ENCODE measurements at regions not wholly inside any gene's neighbourhood (a gene's known extent, or its start where the extent isn't known, plus 50 kb on each side); places are given as distances from the start of the nearest gene placed in this dataset.

DNA sequence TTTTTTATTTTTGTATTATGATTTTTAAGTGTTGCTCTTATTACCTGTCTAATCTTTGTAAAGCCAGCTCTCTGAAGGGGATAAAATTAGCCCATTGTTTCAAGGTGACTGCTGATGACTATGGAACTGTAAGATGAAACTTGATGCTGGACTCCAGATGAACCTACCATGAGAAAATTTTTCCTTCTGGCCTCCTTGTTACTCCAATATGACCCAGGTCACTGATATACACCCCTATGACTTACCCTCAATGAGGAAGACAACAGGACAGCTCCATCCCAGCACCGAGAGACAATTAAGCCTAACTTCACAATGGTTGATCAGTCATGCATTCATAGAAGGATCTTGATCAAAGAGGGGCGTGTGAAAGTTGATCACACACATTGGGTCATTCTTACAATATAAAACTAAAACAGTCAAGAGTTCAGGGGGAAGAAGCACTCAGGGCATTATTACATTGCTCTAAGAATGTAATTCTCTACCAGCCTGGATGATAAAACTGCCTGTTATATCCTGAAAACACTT lies 230.8 kb upstream of the AGTR2 start:
- intact Hi-C loops (cut with micrococcal nuclease) = loop anchor here (2.0 kb wide), 1 partner anchor 289 kb away; no protein-coding TSS in a partner anchor
- peaks cover 16% of the 10 kb centered on the region for H3K4me1 Mint-ChIP-seq (ENCODE audit: low read depth)
- no peak overlapping the region for H3K4me3 Mint-ChIP-seq
- no peaks in the 10 kb centered on the region for H3K9me3 Mint-ChIP-seq
- H3K27ac Mint-ChIP-seq = no peak overlapping the region
- H3K36me3 Mint-ChIP-seq (ENCODE audit: low read depth) = no peaks in the 10 kb centered on the region
- H3K27me3 Mint-ChIP-seq = no peaks in the 10 kb centered on the region

- no peaks in the 10 kb centered on the region for H3K36me3 Mint-ChIP-seq (ENCODE audit: low read depth)
- intact Hi-C loops (cut with micrococcal nuclease) = loop anchor here (2.0 kb wide), 1 partner anchor 290 kb away; no protein-coding TSS in a partner anchor
- H3K4me1 Mint-ChIP-seq (ENCODE audit: low read depth) = peaks cover 16% of the 10 kb centered on the region
- H3K27me3 Mint-ChIP-seq = no peaks in the 10 kb centered on the region
- H3K4me3 Mint-ChIP-seq = no peak overlapping the region
- H3K27ac Mint-ChIP-seq = no peak overlapping the region
- no peaks in the 10 kb centered on the region for H3K9me3 Mint-ChIP-seq
Observed at GRCh38 chrX:115940348-115940747, 230.2 kb upstream of the AGTR2 start.

DNA sequence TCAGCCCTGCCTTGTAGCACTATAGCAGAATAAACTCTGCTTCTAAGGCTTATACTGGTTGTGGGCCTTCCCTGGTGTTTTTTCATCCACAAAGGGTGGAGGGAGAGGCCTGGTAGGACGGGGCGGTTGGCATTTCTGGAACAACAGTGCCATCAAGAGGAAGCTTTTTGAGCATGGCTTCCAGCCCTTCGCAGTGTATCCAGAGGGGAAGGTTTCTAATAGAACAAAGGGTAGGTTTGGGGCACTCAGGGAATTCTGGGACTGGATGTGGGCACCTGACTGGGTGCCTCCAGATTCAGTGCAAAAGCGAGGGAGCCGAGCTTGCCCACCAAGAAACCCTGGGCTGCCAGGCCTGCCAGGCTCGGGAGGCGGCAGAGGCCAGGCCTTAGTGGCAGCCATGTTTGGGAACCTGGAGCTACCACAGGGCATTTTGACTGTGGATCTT lies 229.6 kb upstream of the AGTR2 start:
- H3K36me3 Mint-ChIP-seq (ENCODE audit: low read depth) = no peaks in the 10 kb centered on the region
- peaks cover 16% of the 10 kb centered on the region for H3K4me1 Mint-ChIP-seq (ENCODE audit: low read depth)
- H3K9me3 Mint-ChIP-seq = no peaks in the 10 kb centered on the region
- intact Hi-C loops (cut with micrococcal nuclease) = loop anchor here (2.0 kb wide), 1 partner anchor 290 kb away; no protein-coding TSS in a partner anchor
- H3K27me3 Mint-ChIP-seq = no peaks in the 10 kb centered on the region
- H3K27ac Mint-ChIP-seq = no peak overlapping the region
- no peak overlapping the region for H3K4me3 Mint-ChIP-seq

DNA sequence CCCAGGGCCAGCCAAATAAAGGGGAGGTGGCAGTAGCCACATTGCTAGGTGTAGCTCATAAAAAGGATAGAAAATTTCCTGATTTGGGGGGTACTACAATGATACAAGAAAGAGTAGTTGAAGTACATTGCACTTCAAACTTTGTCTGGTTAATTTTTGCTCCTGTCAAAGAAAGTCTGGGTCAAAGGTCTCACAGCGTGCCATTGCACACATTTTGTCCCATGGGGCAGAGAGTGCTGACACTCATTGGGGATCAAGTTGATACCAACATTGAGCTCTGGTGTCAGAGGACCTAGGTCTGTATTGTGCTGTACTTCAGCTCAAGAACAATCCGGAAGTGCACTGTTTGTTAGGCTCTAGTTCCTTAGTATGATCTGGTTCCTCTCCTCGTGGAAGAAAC lies 229.2 kb upstream of the AGTR2 start:
- H3K4me3 Mint-ChIP-seq = no peak overlapping the region
- no peak overlapping the region for H3K27ac Mint-ChIP-seq
- intact Hi-C loops (cut with micrococcal nuclease) = loop anchor here (2.0 kb wide), 1 partner anchor 291 kb away; no protein-coding TSS in a partner anchor
- peaks cover 16% of the 10 kb centered on the region for H3K4me1 Mint-ChIP-seq (ENCODE audit: low read depth)
- H3K36me3 Mint-ChIP-seq (ENCODE audit: low read depth) = no peaks in the 10 kb centered on the region
- no peaks in the 10 kb centered on the region for H3K27me3 Mint-ChIP-seq
- H3K9me3 Mint-ChIP-seq = no peaks in the 10 kb centered on the region

DNA sequence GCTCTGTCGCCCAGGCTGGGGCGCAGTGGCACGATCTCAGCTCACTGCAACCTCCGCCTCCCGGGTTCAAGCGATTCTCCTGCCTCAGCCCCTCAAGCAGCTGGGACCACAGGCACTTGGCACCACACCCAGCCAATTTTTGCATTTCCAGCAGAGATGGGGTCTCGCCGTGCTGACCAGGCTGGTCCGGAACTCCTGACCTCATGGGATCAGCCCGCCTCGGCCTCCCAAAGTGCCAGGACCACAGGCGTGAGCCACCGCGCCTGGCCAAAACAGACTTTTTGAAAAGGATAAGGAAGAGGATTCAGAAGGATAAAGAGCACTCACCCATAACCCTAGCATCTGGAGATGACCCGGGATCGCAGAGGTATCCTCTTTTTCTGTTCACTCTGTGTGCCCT lies 224.5 kb upstream of the AGTR2 start:
- Mint-ChIP-seq H3K36me3 (ENCODE audit: low read depth) (no peaks in the 10 kb centered on the region), H3K27me3 (no peaks in the 10 kb centered on the region), H3K4me1 (ENCODE audit: low read depth) (peaks cover 6% of the 10 kb centered on the region), H3K27ac (no peak overlapping the region), H3K4me3 (no peak overlapping the region), H3K9me3 (no peaks in the 10 kb centered on the region)
- intact Hi-C loops (cut with micrococcal nuclease) = no loop called here

GRCh38 chrX:115948018-115948923 lies 222.3 kb upstream of the AGTR2 start:
- no peak overlapping the region for H3K4me3 Mint-ChIP-seq
- H3K4me1 Mint-ChIP-seq (ENCODE audit: low read depth) = peaks cover 5% of the 10 kb centered on the region
- no peaks in the 10 kb centered on the region for H3K27me3 Mint-ChIP-seq
- H3K27ac Mint-ChIP-seq = no peak overlapping the region
- H3K36me3 Mint-ChIP-seq (ENCODE audit: low read depth) = no peaks in the 10 kb centered on the region
- no peaks in the 10 kb centered on the region for H3K9me3 Mint-ChIP-seq
- intact Hi-C loops (cut with micrococcal nuclease) = no loop called here

DNA sequence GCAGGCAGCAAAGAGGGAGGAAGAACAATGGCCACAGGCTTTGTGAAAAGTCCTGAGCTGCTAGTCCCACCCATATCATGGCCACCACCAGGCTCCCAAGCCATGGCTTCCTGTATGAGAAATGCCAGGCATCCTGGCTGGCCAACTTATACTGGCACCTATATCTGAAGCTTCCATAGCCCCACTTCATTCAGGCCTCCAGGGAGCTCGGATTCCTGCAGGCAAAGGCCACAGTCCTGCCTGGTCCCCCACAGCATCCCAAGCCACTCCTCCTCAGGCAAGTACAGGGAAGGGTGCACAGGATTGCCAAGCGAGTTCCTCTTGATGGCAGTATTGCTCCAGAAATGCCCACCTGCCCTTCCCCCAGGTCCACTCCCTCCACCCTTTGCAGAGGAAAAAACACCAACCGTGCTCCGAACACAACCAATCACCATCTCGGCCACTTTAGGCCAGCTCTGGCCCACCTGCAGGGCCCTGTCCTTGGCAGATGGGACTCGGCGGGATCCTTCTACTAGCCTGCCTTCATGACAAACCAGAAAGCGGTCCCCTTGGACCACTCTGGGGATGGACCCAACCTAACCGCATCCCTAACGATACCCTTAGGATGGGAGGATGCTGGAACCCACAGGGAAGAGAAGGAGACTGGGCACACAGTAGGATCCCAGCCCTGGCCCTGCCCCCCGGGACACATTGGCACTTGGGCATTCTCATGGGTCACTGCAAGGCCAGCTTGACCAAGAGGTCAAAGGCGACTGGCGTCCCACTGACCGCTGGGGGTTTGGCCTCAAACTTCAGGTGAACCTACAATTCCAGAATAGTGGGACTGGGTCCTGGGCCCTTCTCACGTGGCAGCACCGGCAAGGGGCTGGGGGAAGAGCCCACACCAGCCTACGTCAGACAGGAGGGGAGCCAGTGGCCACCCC lies 220.4 kb upstream of the AGTR2 start:
- no peaks in the 10 kb centered on the region for H3K27me3 Mint-ChIP-seq
- no peaks in the 10 kb centered on the region for H3K36me3 Mint-ChIP-seq (ENCODE audit: low read depth)
- H3K9me3 Mint-ChIP-seq = no peaks in the 10 kb centered on the region
- peaks cover 5% of the 10 kb centered on the region for H3K4me1 Mint-ChIP-seq (ENCODE audit: low read depth)
- no peak overlapping the region for H3K27ac Mint-ChIP-seq
- H3K4me3 Mint-ChIP-seq = no peak overlapping the region
- intact Hi-C loops (cut with micrococcal nuclease) = no loop called here

GRCh38 chrX:115952417-115953092 lies 218.0 kb upstream of the AGTR2 start:
- intact Hi-C loops (cut with micrococcal nuclease) = no loop called here
- H3K27me3 Mint-ChIP-seq = no peaks in the 10 kb centered on the region
- no peaks in the 10 kb centered on the region for H3K9me3 Mint-ChIP-seq
- no peak overlapping the region for H3K27ac Mint-ChIP-seq
- H3K4me1 Mint-ChIP-seq (ENCODE audit: low read depth) = peaks cover 5% of the 10 kb centered on the region
- H3K36me3 Mint-ChIP-seq (ENCODE audit: low read depth) = no peaks in the 10 kb centered on the region
- H3K4me3 Mint-ChIP-seq = no peak overlapping the region

DNA sequence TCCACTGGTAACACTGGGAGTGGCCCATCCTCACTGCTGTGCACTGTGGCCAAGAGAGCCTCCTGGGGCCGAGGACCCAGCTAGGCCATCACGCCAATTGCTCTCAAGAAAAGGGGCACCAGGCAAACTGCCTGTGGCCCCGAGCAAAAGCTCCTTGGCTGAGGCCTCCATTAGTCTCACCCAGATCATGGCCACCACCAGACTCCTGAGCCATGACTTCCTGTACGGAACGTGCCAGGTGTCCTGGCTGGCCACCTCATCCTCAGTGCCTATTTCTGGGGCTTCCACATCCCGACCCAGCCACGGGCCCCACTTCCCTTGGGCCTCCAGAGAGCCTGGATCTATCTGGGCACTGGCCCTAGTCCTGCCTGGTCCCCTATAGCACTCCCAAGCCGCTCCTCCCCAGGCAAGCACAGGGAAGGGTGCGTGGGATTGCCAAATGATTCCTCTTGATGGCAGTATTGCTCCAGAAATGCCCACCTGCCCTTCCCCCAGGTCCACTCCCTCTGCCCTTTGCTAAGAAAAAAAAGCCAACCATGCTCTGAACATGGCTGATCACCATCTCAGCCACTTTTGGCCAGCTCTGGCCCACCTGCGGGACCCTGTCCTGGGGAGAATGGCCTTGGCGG lies 212.6 kb upstream of the AGTR2 start:
- Mint-ChIP-seq H3K4me3 (no peak overlapping the region), H3K9me3 (no peaks in the 10 kb centered on the region), H3K27me3 (no peaks in the 10 kb centered on the region), H3K4me1 (ENCODE audit: low read depth) (peaks cover 5% of the 10 kb centered on the region), H3K27ac (no peak overlapping the region), H3K36me3 (ENCODE audit: low read depth) (no peaks in the 10 kb centered on the region)
- intact Hi-C loops (cut with micrococcal nuclease) = no loop called here

DNA sequence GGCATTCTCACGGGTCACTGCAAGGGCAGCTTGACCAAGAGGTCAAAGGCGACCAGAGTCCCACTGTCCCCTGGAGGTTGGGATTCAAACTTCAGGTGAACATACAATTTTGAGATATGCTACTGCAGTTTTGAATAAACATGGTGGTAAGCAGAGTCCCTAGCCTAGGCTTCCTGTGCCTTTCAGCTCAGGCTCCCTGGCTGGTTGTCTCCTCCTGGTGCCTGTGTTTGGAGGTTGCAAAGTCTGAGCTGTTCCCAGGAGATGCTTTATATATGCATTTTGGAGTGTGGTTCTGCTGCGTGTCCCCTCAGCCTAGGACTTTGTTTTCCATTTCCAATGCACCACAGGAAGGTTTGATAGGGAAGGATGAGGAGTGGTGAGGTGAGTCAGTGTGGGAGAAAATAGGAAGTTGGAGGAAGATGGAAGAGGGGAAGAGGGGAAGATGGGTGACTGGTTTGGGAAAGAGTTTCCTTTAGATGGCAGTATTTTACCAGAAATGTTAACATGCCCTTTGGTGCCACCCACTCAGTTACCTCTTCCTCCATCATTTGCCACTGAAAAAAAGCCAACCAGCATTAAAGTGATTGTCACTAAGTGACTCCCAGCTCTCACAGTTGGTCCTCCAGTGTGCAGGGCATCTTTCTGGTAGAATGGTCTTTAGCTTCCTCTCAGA lies 211.7 kb upstream of the AGTR2 start:
- no peaks in the 10 kb centered on the region for H3K9me3 Mint-ChIP-seq
- H3K4me1 Mint-ChIP-seq (ENCODE audit: low read depth) = peaks cover 5% of the 10 kb centered on the region
- H3K27ac Mint-ChIP-seq = no peak overlapping the region

GRCh38 chrX:115960440-115961084 lies 210.0 kb upstream of the AGTR2 start:
- no peak overlapping the region for H3K4me3 Mint-ChIP-seq
- intact Hi-C loops (cut with micrococcal nuclease) = no loop called here
- no peak overlapping the region for H3K27ac Mint-ChIP-seq
- H3K4me1 Mint-ChIP-seq (ENCODE audit: low read depth) = peaks cover 5% of the 10 kb centered on the region
- no peaks in the 10 kb centered on the region for H3K27me3 Mint-ChIP-seq
- no peaks in the 10 kb centered on the region for H3K9me3 Mint-ChIP-seq
- no peaks in the 10 kb centered on the region for H3K36me3 Mint-ChIP-seq (ENCODE audit: low read depth)

More for the DNA sequence above, 211.7 kb upstream of the AGTR2 start:
- intact Hi-C loops (cut with micrococcal nuclease) = no loop called here
- Mint-ChIP-seq H3K36me3 (ENCODE audit: low read depth) (no peaks in the 10 kb centered on the region), H3K4me3 (no peak overlapping the region), H3K27me3 (no peaks in the 10 kb centered on the region)

DNA sequence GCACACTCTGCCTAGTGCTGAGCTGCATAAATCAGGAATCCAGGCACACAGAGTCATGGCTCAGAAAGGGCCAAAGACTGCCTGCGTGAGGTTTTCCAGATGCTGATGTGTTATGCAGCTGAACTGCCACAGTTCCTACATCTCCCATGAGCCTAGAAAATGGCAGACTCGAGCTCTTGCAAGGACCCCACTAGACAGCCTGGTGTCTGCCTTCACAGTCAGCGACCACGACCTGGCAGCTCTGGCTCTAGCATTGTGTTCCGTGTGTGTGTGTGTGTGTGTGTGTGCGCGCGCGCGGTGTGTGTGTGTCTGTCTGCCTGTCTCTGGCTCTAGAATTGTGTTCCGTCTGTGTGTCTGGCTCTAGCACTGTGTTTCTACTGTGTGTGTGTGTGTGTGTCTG lies 203.6 kb upstream of the AGTR2 start:
- H3K27me3 Mint-ChIP-seq = peaks cover 17% of the 10 kb centered on the region
- H3K9me3 Mint-ChIP-seq = no peaks in the 10 kb centered on the region
- H3K4me3 Mint-ChIP-seq = no peak overlapping the region
- H3K27ac Mint-ChIP-seq = no peak overlapping the region
- H3K4me1 Mint-ChIP-seq (ENCODE audit: low read depth) = peaks cover 11% of the 10 kb centered on the region
- no peaks in the 10 kb centered on the region for H3K36me3 Mint-ChIP-seq (ENCODE audit: low read depth)
- intact Hi-C loops (cut with micrococcal nuclease) = no loop called here

All from dendritic cell treated with granulocyte-macrophage colony-stimulating factor and Interleukin-4, amounts not matched to agents 40 ng/mL and 50 ng/mL, for 4 days (primary cell).